IPS-20b (cell line): ENCODE measurements at regions not wholly inside any gene's neighbourhood (a gene's known extent, or its start where the extent isn't known, plus 50 kb on each side); places are given as distances from the start of the nearest gene placed in this dataset.

ENCODE experiments used
- H3K27ac ChIP-seq: one replicate; pipeline ENCODE4 v1.5.1; 2013; ENCODE audit warnings: low read length
- H3K27me3 ChIP-seq: 2 replicates; pipeline ENCODE4 v1.6.1; 2013; ENCODE audit warnings: mild to moderate bottlenecking, low read length, inconsistent platforms; ENCODE audit not compliant: insufficient read depth
- H3K36me3 ChIP-seq: 2 replicates; pipeline ENCODE4 v1.6.1; 2013; ENCODE audit warnings: low read depth, mild to moderate bottlenecking, inconsistent platforms, low read length, moderate library complexity; ENCODE audit not compliant: insufficient read depth
- H3K4me1 ChIP-seq: 2 replicates; pipeline ENCODE4 v1.6.1; 2013; ENCODE audit warnings: mild to moderate bottlenecking, control low read depth, inconsistent platforms, low read length, moderate library complexity; ENCODE audit not compliant: insufficient read depth
- H3K4me3 ChIP-seq: 2 replicates; pipeline ENCODE4 v1.5.1; 2013; ENCODE audit warnings: mild to moderate bottlenecking, low read length, inconsistent platforms
- H3K9ac ChIP-seq: 2 replicates; pipeline ENCODE4 v1.6.1; 2013; ENCODE audit warnings: low read depth, mild to moderate bottlenecking, inconsistent platforms, low read length, moderate library complexity
- H3K9me3 ChIP-seq: 2 replicates; pipeline ENCODE4 v1.6.1; 2013; ENCODE audit warnings: mild to moderate bottlenecking, low read depth, low read length, inconsistent platforms; ENCODE audit not compliant: insufficient read depth

DNA sequence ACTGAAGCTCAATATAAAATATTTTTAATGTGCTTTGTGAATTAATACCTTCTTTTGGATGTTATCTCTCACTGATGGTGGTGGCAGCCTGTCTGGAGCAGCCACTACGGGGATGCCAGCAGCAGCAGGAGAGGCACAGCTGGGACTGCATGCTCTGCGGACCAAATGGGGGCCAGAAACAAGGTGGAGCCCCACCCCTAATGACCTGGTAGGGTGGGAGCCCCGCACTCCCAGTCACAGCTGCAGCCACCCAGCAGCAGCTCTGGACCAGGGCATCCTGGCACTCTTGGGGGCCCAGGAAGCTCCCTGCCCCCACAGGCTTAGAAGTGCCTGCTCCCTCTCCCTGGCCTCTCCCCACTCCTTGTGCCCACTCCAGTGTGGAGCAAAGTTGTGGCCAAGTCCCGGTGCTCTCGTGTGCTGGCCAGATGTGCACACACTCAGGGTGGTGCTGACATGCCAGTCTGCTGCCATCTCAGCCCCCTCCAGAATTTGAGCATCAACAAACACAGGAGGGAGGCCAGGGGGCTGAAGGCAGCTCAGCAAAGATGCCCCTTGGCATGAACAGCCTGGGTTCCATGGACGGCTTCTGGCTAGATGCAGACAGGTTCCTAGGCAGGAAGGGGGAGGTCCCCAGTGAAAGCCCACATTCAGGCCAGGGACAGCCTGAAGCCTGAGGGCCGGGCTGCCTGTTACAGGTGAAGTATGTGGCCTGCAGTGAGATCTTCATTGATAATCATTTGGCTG lies 696.7 kb upstream of the SLITRK5 start:
- no peaks in the 10 kb centered on the region for H3K4me1 ChIP-seq
- no peak overlapping the region for H3K4me3 ChIP-seq
- H3K9me3 ChIP-seq, result no peaks in the 10 kb centered on the region
- no peak overlapping the region for H3K27ac ChIP-seq
- no peaks in the 10 kb centered on the region for H3K27me3 ChIP-seq
- H3K36me3 ChIP-seq, result no peaks in the 10 kb centered on the region
- H3K9ac ChIP-seq, result no peak overlapping the region

DNA sequence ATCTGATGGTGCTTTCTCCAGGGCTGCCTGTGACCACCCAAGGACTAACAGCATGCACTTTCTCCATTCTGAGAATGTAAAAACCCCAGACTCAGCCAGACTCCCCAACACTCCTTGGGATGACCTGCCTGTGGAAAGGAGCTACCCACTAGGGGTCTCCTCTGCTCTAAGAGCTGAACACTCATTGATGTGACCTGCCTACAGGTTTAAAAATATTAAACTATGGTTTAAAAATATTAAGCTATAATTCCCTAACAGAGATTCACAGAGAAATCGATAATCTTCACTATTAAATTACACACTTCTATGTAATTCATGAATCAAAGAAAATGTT lies 696.2 kb upstream of the SLITRK5 start:
- Histone ChIP-seq H3K27me3 (no peaks in the 10 kb centered on the region), H3K9ac (no peak overlapping the region), H3K4me1 (no peaks in the 10 kb centered on the region), H3K4me3 (no peak overlapping the region), H3K36me3 (no peaks in the 10 kb centered on the region), H3K9me3 (no peaks in the 10 kb centered on the region), H3K27ac (no peak overlapping the region)

DNA sequence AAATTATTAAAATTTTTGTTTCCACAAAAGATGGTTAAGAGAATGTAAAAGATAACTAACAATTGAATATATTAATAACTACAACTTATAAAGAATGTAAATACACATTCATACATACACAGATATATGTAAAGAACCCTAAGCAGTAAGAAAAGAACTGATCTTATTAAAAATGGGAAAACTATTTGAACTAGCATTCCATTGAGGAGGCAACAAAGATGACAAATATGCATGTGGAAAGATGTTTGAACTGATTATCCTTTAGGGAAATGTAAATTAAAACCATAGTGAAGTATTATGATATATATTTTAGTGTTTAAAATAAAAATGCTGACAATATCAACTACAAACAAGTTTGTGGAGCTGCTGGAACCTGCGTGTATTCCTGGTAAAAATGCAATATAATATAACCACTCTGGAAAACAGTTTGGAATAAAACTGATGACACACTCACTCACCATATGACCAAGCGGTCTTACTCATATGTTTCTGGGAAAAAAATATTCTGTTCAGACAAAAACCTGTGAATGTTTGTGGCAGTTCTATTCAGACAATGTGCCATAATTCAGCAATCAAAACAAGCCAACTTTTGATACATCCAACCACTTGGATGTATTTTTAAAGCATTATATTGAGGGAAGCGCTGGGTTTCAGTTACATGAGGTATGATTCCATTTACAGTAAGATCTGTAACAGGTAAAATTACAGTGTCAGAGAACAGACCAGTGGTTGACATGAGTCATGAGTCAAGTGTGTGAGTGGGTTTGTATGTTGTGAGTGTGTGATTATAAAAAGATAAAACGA lies 694.4 kb upstream of the SLITRK5 start:
- Histone ChIP-seq H3K27ac (no peak overlapping the region), H3K9ac (no peak overlapping the region), H3K27me3 (no peaks in the 10 kb centered on the region), H3K4me3 (no peak overlapping the region), H3K4me1 (no peaks in the 10 kb centered on the region), H3K36me3 (no peaks in the 10 kb centered on the region), H3K9me3 (no peaks in the 10 kb centered on the region)

DNA sequence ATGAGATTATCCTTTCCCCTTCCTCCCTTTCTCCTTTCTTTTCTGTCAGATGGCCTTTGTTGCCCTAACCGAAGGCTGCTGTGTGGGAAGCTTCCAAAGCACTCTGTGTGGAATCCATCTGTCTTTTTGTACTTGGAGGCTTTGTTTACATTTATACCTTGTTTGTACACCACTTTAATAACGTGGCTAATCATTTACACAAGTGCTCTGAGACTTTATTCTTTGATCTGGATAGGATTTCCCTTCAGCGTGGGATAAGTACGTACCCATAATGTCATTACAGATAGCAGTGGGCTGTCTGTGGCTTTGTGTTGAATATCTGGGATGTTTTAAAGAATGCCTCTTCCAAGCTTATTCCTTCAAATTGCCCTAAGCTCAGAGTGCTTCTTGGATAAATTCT lies 684.7 kb upstream of the SLITRK5 start:
- Histone ChIP-seq H3K9ac (no peak overlapping the region), H3K4me1 (no peaks in the 10 kb centered on the region), H3K9me3 (no peaks in the 10 kb centered on the region), H3K27ac (no peak overlapping the region), H3K27me3 (no peaks in the 10 kb centered on the region), H3K4me3 (no peak overlapping the region), H3K36me3 (no peaks in the 10 kb centered on the region)

DNA sequence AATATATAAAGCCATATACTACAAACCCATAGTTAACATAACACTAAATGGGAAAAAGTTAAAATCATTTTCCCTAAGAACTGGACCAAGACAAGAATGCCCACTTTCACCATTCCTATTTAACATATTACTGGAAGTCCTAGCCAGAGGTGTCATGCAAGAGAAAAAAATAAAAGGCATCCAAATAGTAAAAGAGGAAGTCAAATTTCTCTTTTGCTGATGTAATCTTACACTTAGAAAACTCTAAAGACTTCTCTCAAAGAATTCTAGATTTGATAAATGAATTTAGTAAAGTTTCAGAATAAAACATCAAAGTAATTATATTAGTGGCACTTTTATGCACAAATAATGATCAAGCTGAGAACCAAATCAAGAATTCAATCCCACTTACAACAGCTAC lies 678.9 kb upstream of the SLITRK5 start:
- Histone ChIP-seq H3K4me3 (no peak overlapping the region), H3K27ac (no peak overlapping the region), H3K36me3 (no peaks in the 10 kb centered on the region), H3K9ac (no peak overlapping the region), H3K27me3 (no peaks in the 10 kb centered on the region), H3K4me1 (no peaks in the 10 kb centered on the region), H3K9me3 (no peaks in the 10 kb centered on the region)

DNA sequence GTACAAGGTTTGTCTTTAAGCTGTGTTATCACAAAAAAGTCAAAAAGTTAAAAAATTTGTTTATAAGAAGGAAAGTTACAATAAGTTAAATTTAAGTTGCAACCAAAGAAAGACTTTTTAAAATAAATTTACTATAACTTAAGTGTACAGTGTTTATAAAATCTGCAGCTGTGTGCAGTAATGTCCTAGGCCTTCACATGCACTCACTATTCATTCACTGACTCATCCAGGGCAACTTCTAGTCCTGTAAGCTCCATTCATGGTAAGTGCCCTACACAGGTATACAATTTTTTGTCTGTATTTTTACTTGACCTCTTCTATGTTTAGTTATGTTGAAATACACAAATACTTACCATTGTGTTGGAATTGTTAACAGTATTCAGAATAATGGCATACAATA lies 667.9 kb upstream of the SLITRK5 start:
- no peaks in the 10 kb centered on the region for H3K36me3 ChIP-seq
- no peak overlapping the region for H3K4me3 ChIP-seq
- H3K4me1 ChIP-seq, result no peaks in the 10 kb centered on the region
- no peaks in the 10 kb centered on the region for H3K27me3 ChIP-seq
- no peak overlapping the region for H3K9ac ChIP-seq
- no peaks in the 10 kb centered on the region for H3K9me3 ChIP-seq
- H3K27ac ChIP-seq, result no peak overlapping the region

DNA sequence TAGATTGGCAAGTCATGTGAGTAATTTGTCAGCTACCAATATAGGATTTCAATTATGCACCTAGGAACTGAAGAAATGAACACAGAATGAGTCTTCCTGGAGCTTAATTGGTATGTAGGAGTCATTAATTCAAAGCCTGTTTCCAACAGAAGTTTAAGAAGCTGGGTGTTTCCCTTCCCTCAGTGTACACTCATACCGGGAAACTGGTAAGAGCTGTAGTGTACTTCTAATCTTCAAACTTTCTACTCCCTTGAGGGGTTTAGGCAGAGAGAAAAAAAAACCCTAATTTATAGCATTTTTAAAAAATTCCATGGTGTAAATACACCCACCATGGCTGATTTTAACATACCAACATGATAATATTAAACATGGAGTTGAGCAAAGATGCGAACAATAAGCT lies 665.7 kb upstream of the SLITRK5 start:
- Histone ChIP-seq H3K9me3 (peaks cover 13% of the 10 kb centered on the region), H3K27me3 (no peaks in the 10 kb centered on the region), H3K27ac (no peak overlapping the region), H3K9ac (no peak overlapping the region), H3K36me3 (no peaks in the 10 kb centered on the region), H3K4me3 (no peak overlapping the region), H3K4me1 (no peaks in the 10 kb centered on the region)

DNA sequence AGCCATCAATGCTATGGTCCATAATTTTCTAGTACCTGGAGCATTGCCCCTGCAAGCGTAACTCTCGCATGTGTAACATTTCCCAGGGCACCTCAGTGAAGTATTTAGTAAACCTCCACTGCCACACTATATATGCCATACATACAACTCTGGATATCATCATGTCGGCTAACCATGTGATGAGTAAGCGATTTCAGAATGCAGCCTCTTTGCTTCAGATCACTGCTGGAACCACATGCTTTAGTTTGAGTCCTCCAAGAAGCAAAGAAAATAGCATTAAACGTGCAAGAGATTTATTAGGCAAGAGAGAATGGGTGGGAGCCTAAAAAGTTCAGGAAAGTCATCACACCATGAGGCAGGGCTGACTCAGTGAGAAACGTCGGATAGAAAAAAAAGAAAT lies 635.6 kb upstream of the SLITRK5 start:
- Histone ChIP-seq H3K36me3 (no peaks in the 10 kb centered on the region), H3K9ac (no peak overlapping the region), H3K27me3 (no peaks in the 10 kb centered on the region), H3K9me3 (no peaks in the 10 kb centered on the region), H3K27ac (no peak overlapping the region), H3K4me1 (no peaks in the 10 kb centered on the region), H3K4me3 (no peak overlapping the region)

DNA sequence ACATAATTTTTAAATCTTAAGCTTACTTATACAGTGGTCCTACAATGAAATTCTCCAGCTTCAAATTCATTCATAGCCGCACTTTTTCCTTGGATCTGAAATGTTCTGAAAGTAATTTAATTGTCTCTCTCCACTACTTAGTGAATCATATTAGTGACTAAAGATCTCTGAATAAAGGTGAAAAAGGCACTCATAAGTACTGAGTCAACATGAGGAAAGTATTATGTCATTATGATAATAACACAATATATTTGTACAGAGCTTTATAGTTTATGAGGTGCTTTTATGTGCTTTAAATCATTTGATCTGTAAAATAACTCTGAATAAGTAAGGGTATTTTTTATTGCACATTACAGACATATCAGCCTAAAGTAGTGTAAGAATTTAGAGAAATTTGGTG lies 628.2 kb upstream of the SLITRK5 start:
- no peak overlapping the region for H3K4me3 ChIP-seq
- no peak overlapping the region for H3K27ac ChIP-seq
- H3K4me1 ChIP-seq, result no peaks in the 10 kb centered on the region
- no peaks in the 10 kb centered on the region for H3K27me3 ChIP-seq
- H3K9me3 ChIP-seq, result no peaks in the 10 kb centered on the region
- H3K9ac ChIP-seq, result no peak overlapping the region
- H3K36me3 ChIP-seq, result no peaks in the 10 kb centered on the region

DNA sequence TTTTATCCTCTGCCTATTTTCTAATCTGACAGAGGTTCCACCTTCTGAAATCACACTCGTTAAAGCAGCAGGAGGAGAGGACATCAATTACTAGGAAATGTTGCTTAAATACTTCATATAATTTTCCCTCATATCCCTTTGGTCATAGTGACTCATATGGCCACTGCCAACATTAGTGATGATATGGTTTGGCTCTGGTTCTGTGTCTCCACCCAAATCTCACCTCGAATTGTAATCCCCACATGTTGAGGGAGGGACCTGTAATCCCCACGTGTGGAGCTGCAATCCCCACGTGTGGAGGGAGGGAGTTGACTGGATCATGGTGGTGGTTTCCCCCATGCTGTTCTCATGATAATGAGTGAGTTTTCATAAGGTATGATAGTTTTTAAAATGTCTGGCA lies 618.4 kb upstream of the SLITRK5 start:
- Histone ChIP-seq H3K9ac (no peak overlapping the region), H3K27me3 (no peaks in the 10 kb centered on the region), H3K36me3 (no peaks in the 10 kb centered on the region), H3K27ac (no peak overlapping the region), H3K4me3 (no peak overlapping the region), H3K4me1 (no peaks in the 10 kb centered on the region), H3K9me3 (no peaks in the 10 kb centered on the region)

DNA sequence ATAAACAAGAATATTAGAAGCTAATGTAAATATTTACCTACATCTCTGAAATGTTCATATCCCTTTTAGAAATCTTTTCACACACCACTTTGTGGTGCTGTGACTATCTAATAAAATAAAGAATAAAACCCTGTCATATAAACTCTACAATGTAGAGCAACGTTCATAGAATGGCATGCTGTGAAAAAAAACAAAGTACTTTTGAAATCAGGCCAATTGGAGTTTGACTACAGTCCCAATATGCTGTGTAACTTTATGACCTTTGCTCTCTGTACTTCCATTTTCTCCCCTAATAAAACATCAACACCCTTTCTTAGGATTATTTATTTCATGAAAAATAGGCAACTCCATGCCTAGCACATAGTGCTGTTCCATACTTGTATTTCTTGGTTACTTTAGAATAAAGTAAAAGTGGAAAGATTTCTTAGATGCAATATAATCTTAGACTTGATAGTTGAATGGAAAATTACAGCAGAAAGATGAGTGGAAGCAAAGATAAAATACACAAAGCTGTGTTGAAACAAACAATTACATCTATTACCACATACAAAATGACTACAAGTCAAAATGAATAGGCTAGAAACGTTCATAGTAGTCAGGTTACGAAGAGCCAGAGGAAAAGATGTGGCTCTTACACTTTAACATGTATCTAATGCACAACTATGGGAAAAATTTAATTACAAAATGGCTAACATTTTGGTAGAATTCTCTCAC lies 613.2 kb upstream of the SLITRK5 start:
- H3K27me3 ChIP-seq, result no peaks in the 10 kb centered on the region
- H3K9ac ChIP-seq, result no peak overlapping the region
- no peaks in the 10 kb centered on the region for H3K9me3 ChIP-seq
- no peaks in the 10 kb centered on the region for H3K36me3 ChIP-seq
- H3K27ac ChIP-seq, result no peak overlapping the region
- no peaks in the 10 kb centered on the region for H3K4me1 ChIP-seq
- H3K4me3 ChIP-seq, result no peak overlapping the region
